Stimulated activated naive CD8-positive, alpha-beta T cell treated with anti-CD3 and anti-CD28 coated beads, Interleukin-15, amount 100 ng/mL, for 72 hours (primary cell): ENCODE measurements at regions not wholly inside any gene's neighbourhood (a gene's known extent, or its start where the extent isn't known, plus 50 kb on each side); places are given as distances from the start of the nearest gene placed in this dataset.

Experiments used
- ATAC-seq: fragments of 150-1000 bp; cut with Tn5 transposase; 2 replicates; pipeline ENCODE4 v1.10.0; 2021; ENCODE audit warnings: mild to moderate bottlenecking, moderate library complexity
- DNase-seq, 2 donors: peaks; one replicate each; pipeline ENCODE4 v3.0.0; 2021 to 2022
- H3K27ac Mint-ChIP-seq, 2 donors: one replicate each; pipeline ENCODE4 v1.8.0; 2022; ENCODE audit warnings: mild to moderate bottlenecking in 2 of 2, mixed read lengths in 2 of 2, moderate library complexity in 2 of 2
- H3K27me3 Mint-ChIP-seq: one replicate; pipeline ENCODE4 v1.8.0; 2022; ENCODE audit warnings: mixed read lengths
- H3K4me1 Mint-ChIP-seq: one replicate; pipeline ENCODE4 v1.8.0; 2022; ENCODE audit warnings: mild to moderate bottlenecking, mixed read lengths
- H3K4me3 Mint-ChIP-seq, 2 donors: one replicate each; pipeline ENCODE4 v1.8.0; 2022; ENCODE audit warnings: mild to moderate bottlenecking in 2 of 2, mixed read lengths in 2 of 2, moderate library complexity in 1 of 2
- H3K9me3 Mint-ChIP-seq, 2 donors: one replicate each; pipeline ENCODE4 v1.8.0; 2022; ENCODE audit warnings: mixed read lengths in 2 of 2

DNA sequence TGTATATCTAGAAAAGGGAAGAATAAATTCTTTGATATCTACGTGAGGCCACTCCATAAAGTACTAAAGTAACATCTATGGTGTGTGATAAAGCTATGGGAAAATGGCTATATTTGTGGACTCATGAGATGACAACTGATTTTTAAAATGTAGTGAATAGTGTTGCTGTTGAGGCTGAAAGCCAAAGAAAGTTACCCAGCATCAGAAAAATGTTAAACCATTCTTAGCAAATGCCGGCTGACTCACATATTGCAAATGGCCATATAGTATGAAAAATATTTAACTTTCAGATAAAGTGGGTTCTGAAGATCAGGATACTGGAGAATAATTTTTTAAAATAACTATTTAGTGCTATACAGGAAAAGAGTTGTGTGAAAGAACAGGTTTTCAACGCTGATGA lies 129.9 kb upstream of the GRIK2 start:
- peaks cover 10% of the 10 kb centered on the region for H3K4me1 Mint-ChIP-seq
- DNase-seq (no peak), ATAC-seq (no peak)
- H3K27me3 Mint-ChIP-seq = peaks cover 3% of the 10 kb centered on the region
- no peak overlapping the region for H3K27ac Mint-ChIP-seq
- peaks cover 5 to 12% of the 10 kb centered on the region in 2 donors for H3K9me3 Mint-ChIP-seq
- H3K4me3 Mint-ChIP-seq = no peak overlapping the region

DNA sequence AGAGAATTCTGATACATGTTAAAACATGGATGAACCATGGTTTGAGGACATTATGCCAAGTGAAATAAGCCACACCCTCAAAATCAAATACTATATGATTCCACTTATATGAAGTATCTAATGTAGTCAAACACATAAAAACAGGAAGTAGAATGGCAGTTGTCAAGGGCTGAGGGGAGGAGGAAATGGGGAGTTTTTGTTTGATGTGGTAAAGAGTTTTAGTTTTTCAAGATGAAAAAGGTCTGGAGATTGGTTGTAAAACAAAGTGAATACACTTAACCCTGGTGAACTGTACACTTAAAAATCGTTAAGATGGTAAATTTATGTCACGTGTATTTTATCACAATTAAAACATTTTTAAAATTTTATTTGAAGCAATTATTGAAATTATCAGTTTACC lies 127.4 kb upstream of the GRIK2 start:
- peaks cover 10% of the 10 kb centered on the region for H3K4me1 Mint-ChIP-seq
- no peak for DNase-seq
- H3K27me3 Mint-ChIP-seq = peaks cover 11% of the 10 kb centered on the region
- H3K9me3 Mint-ChIP-seq = peaks cover 15 to 21% of the 10 kb centered on the region in 2 donors
- H3K27ac Mint-ChIP-seq = peak overlapping the region in 1 of 2 donors; percentile 6
- no peak overlapping the region for H3K4me3 Mint-ChIP-seq
- peak; percentile 70 for ATAC-seq

DNA sequence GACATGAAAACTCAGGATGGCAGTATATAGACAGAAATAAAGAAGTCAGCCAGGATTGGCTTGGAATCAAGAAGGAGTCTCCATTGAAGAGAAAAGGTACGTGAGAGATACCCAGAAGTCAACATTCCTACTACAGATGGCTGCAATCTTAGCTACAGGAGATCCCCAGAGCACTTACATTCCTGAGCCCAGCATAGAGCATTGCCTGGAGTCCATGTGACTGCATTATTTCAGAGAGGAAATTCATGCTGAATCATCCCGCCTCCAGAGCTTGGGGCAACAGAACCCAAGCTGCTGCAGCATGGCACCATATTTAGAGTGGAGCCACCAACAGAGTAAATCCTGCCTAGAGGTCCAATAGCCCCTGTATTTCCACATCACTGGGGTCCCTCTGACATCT lies 125.0 kb upstream of the GRIK2 start:
- H3K4me1 Mint-ChIP-seq = peaks cover 10% of the 10 kb centered on the region

DNA sequence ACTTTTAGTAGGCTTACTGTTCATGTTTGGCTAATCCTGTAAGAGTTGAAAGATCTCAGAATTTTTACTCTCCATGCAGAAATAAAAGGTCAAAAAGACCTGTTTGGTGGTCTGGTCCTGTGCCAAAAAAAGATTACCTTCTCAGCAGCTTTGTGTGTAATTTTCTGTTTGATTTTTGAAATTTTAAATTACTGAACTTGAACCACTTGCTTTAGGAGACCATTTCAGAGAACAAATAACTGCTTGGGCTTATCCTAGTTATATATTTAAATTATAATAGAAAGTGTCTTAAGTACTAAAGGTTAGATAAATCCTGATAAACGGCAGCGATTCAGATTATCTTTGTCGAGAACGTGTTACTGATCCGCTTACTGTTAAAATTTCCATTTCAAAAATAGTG lies 118.3 kb upstream of the GRIK2 start:
- Mint-ChIP-seq H3K9me3 (no peaks in the 10 kb centered on the region), H3K27ac (no peak overlapping the region), H3K27me3 (no peaks in the 10 kb centered on the region), H3K4me1 (no peaks in the 10 kb centered on the region), H3K4me3 (no peak overlapping the region)
- DNase-seq = no peak
- ATAC-seq = no peak

More for the DNA sequence above, 125.0 kb upstream of the GRIK2 start:
- DNase-seq (no peak), ATAC-seq (no peak)
- Mint-ChIP-seq H3K27me3 (peaks cover 11% of the 10 kb centered on the region), H3K27ac (no peak overlapping the region), H3K9me3 (peaks cover 15 to 21% of the 10 kb centered on the region in 2 donors), H3K4me3 (no peak overlapping the region)

DNA sequence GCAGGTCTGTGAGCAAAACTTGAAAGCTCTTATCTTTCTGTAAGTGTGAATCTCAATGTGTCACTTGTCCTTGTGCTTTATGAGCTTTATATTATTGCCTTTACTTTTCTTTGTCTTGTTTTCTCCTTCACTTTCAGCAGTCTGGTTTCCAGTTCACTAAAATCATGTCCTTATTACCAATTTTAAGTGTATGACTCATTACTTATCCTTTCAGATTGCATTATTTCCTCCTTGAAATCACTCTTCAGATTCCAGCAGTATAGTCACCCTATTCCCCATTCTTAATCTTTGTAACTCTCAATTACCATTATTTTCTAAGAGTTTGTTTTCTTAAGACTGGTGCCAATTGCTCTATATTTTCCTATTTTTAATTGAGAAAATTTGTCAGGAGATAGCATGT lies 117.4 kb upstream of the GRIK2 start:
- H3K27me3 Mint-ChIP-seq = no peaks in the 10 kb centered on the region

DNA sequence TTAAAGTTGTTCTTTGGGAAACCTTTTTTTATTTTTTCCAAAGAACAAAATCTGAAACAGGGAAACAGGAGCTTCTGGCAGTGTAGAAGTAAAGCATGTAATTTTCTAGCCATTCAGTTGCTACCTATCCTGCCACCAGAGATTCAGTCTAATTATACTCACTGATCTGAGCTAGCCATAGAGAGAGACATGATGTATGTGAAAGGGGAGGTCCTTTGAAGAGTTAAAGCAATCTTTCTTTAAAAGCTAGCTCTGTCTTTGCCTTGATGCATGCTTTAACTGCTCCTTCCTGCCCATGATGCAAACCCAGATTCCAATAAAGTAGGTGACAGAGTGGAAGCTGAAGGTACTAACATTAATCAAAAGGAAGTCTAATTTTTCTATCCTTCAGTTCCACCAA lies 114.1 kb upstream of the GRIK2 start:
- H3K4me1 Mint-ChIP-seq = no peaks in the 10 kb centered on the region
- ATAC-seq (no peak), DNase-seq (no peak)
- no peaks in the 10 kb centered on the region for H3K9me3 Mint-ChIP-seq
- H3K4me3 Mint-ChIP-seq = no peak overlapping the region
- H3K27me3 Mint-ChIP-seq = no peaks in the 10 kb centered on the region
- H3K27ac Mint-ChIP-seq = no peak overlapping the region

More for the DNA sequence above, 117.4 kb upstream of the GRIK2 start:
- DNase-seq = no peak
- H3K27ac Mint-ChIP-seq = no peak overlapping the region
- H3K4me1 Mint-ChIP-seq = no peaks in the 10 kb centered on the region
- H3K9me3 Mint-ChIP-seq = no peaks in the 10 kb centered on the region
- no peak for ATAC-seq
- no peak overlapping the region for H3K4me3 Mint-ChIP-seq

DNA sequence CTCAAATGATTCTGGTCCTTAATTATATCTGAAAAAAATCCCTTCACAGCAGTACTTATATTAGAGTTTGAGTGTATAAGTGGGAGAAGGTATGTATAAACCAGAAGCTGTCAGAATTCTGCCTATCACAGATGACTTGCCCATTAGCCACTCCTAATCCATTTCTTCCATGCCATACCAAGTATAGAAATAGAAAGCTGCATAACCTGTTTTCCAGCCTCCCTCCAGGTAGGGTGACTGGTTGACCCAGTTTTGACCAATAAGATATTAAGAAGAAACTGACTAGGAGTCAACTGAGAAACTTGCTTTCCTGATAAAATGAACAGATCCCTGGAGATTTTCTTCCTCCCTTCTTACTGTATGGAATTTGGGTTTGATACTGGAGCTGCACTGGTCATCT lies 112.2 kb upstream of the GRIK2 start:
- DNase-seq = no peak
- H3K4me1 Mint-ChIP-seq = no peaks in the 10 kb centered on the region
- no peaks in the 10 kb centered on the region for H3K27me3 Mint-ChIP-seq
- ATAC-seq = no peak
- H3K4me3 Mint-ChIP-seq = no peak overlapping the region
- no peaks in the 10 kb centered on the region for H3K9me3 Mint-ChIP-seq
- H3K27ac Mint-ChIP-seq = no peak overlapping the region

DNA sequence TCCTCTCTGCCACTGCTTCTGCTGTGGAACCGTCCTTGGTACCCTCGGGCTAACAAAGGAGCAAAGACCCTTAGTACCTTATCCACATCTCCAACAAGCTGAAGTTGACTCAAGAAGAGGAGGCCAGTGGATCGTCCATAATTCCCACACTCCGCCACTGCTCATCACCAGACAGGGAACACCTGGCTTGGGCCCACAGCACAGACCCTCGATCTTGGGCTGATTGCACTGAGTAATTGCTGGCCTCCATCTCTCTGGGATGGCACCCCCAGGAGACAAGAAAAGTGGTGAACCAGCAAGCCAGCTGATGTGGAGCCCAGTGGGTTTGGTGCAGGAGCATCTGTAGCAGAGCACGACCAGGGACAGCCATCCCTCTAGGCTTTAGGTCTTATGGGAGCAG lies 109.4 kb upstream of the GRIK2 start:
- no peaks in the 10 kb centered on the region for H3K9me3 Mint-ChIP-seq
- no peaks in the 10 kb centered on the region for H3K4me1 Mint-ChIP-seq
- H3K27ac Mint-ChIP-seq = no peak overlapping the region
- no peak for DNase-seq
- H3K27me3 Mint-ChIP-seq = no peaks in the 10 kb centered on the region
- no peak for ATAC-seq
- no peak overlapping the region for H3K4me3 Mint-ChIP-seq

DNA sequence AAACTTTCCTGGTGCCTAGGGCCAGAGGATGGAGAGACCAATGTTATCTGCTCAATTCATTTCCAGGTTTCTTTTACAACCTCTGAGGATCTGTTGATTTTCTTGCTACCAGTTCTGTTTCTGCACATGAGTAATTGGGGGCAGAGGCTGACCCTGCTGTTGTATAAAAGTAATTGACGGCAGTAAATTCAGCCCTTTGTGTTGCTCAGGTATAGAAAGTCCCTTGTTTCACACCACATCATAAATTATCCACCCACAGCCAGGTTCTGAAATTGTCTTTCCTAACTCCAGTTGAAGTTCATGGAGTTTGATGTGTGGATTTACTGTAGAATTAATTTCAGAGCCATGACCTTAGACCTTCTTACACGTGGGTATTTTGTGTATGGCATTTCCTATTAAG lies 107.4 kb upstream of the GRIK2 start:
- DNase-seq = no peak
- Mint-ChIP-seq H3K27me3 (no peaks in the 10 kb centered on the region), H3K4me1 (no peaks in the 10 kb centered on the region), H3K27ac (no peak overlapping the region), H3K9me3 (peaks cover 0 to 4% of the 10 kb centered on the region in 2 donors), H3K4me3 (no peak overlapping the region)
- ATAC-seq = no peak

DNA sequence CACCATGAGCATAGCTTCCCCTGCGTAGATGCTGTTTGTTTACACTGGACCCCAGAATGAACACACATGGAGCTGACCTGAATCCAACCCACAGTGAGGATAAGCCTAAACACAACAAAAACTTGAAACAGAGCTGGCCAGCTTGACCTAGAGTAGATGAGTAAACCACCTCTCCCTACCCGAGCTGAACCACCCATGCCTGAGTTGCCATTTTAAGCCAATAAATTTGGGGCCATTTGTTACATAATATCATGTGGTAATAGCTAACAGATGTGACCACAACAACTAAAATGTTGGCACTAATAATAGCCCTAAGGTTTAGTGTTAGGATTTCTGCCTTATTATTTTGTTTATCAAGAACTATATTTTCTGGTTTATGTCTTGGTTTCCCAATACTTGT lies 103.2 kb upstream of the GRIK2 start:
- Mint-ChIP-seq H3K4me1 (no peaks in the 10 kb centered on the region), H3K27me3 (no peaks in the 10 kb centered on the region), H3K27ac (no peak overlapping the region), H3K9me3 (peaks cover 14 to 20% of the 10 kb centered on the region in 2 donors), H3K4me3 (no peak overlapping the region)
- DNase-seq (no peak), ATAC-seq (no peak)

DNA sequence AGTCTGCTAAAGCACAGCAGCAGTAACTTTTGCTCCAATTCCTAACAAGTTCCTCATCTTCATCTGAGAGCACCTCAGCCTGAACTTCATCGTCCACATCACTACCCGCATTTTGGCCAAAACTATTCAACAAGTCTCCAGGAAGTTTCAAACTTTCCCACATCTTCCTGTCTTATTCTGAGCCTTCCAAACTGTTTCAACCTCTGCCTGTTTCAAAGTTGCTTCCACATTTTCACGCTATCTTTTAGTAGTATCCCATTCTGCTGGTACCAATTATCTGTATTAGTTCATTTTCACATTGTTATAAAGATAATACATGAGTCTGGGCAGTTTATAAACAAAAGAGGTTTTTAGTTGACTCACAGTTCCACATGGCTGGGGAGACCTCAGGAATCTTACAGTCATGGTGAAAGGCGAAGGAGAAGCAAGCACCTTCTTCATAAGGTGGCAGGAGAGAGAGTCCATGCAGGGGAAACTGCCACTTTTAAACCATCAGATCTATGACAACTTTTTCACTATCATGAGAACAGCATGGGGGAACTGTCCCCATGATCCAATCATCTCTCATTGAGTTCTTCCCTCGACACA lies 99.4 kb upstream of the GRIK2 start:
- no peaks in the 10 kb centered on the region for H3K4me1 Mint-ChIP-seq
- ATAC-seq (no peak), DNase-seq (no peak)
- no peaks in the 10 kb centered on the region for H3K27me3 Mint-ChIP-seq
- peaks cover 14 to 20% of the 10 kb centered on the region in 2 donors for H3K9me3 Mint-ChIP-seq
- H3K4me3 Mint-ChIP-seq = no peak overlapping the region
- H3K27ac Mint-ChIP-seq = no peak overlapping the region

DNA sequence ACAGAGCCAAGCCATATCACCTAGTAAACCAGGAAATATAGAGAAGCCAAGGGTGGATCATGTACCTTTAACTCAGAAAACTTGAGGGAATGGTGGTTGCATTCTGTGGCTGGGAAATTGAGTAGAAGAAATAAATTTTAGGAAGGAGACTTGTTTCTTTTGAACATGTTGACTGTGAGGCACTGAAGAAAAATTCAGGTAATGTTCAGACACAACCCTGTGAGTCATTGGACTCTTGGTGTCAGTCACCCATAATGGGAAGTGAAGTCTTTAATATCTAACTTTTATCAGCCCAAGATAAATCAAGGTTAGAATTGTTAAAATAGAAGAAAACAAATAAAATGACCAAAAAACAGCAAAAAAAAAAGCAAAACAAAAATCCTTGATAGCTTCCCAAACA lies 98.8 kb upstream of the GRIK2 start:
- ATAC-seq (no peak), DNase-seq (no peak)
- H3K9me3 Mint-ChIP-seq = peaks cover 14 to 20% of the 10 kb centered on the region in 2 donors
- no peaks in the 10 kb centered on the region for H3K27me3 Mint-ChIP-seq
- no peaks in the 10 kb centered on the region for H3K4me1 Mint-ChIP-seq
- H3K4me3 Mint-ChIP-seq = no peak overlapping the region
- no peak overlapping the region for H3K27ac Mint-ChIP-seq

DNA sequence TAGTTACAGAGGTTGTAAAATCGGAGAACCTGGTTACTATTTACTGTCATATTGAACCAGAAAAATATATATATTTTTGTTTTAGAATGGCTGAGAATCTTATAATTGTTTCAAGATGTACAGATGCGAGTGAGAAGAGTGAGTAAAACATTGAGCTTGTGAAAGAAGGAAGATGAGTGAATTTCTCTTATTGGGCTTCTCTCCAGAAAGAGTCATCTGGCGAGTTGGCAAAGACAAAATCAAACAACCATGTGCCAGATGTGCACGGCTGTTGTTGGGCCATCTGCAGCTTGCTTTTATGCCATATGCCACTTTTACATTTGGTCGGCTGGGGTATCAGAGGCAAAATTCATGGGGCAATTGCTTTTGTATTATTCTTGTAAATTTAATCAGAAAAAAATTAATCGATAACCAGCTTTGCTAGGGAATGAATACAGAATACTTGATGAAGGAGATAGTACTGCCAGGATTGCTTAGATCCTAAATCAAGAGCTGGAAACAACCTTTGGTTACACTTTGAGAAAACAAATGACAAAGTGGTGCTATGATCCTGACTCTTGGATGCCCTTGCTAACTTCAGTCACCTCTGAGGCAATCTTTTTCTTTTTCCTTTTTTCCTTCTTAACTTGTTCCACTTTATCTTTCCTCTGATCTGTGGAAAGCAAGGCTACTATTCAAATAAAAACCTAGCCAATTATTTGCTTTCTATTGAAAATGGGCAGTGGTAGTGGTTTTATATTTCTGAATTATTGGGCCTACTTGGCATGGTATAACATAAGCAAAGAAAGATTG lies 97.1 kb upstream of the GRIK2 start:
- DNase-seq = no peak
- H3K9me3 Mint-ChIP-seq = peaks cover 26 to 27% of the 10 kb centered on the region in 2 donors
- H3K27ac Mint-ChIP-seq = no peak overlapping the region
- no peak overlapping the region for H3K4me3 Mint-ChIP-seq
- H3K4me1 Mint-ChIP-seq = no peaks in the 10 kb centered on the region
- ATAC-seq = no peak
- no peaks in the 10 kb centered on the region for H3K27me3 Mint-ChIP-seq

DNA sequence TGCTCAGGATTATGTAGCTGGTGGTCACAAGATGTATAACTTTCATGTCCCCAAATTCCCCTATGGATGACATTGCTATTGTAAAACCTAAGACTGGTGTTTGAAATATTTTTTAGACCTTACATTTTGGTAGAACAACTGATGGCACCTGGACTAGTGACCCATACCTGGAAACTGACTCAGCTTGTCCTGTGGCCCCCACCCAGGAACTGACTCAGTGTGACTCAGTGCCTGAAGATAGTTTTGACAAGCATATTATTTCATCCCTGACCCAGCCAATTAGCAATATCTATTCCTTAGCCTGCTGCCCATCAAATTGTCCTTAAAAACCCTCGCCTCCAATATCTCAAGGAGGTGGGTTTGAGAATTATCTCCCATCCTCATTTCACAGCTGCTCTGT lies 90.9 kb upstream of the GRIK2 start:
- ATAC-seq (no peak), DNase-seq (no peak)
- no peak overlapping the region for H3K27ac Mint-ChIP-seq
- peaks cover 30 to 34% of the 10 kb centered on the region in 2 donors for H3K9me3 Mint-ChIP-seq
- no peak overlapping the region for H3K4me3 Mint-ChIP-seq
- H3K27me3 Mint-ChIP-seq = no peaks in the 10 kb centered on the region
- H3K4me1 Mint-ChIP-seq = no peaks in the 10 kb centered on the region

DNA sequence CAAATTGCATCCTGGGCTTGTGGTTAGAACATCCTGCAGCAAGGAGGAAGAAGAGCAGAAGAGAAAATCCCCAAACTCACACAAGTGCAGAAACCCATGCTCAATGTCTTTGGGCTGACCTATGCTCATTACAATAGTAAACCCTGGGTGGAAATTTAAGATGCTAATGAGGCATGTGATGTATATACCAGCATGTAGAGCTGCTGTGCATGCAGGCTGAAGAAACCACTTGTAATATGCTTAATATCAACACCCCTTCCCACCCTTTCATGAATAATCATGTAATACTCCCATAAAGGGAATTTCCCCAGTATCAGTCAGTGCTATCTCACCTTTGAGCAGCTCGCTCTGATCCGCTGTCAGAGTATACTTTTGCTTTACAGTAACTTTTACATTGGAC lies 90.0 kb upstream of the GRIK2 start:
- Mint-ChIP-seq H3K4me3 (no peak overlapping the region), H3K27me3 (no peaks in the 10 kb centered on the region), H3K4me1 (no peaks in the 10 kb centered on the region), H3K9me3 (peaks cover 30 to 34% of the 10 kb centered on the region in 2 donors), H3K27ac (no peak overlapping the region)
- DNase-seq (no peak), ATAC-seq (peak; percentile 80)

DNA sequence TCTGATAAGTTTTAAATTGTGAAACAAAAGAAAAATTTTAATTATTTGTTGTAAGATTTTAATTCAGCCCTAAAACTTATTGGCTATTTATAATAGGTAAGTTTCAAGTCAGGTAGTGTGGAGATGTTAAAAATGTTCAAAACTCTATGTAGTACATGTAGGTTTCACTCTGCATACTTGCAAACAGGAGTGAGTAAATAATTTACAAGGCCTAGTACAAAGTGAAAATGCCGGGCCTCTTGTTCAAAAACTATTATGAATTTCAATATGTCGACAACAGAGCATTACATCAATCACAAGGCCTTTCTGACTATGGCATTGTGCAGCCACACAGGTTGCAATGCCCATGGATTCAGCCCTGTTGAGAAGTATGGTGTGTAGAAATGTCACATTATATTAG lies 80.9 kb upstream of the GRIK2 start:
- H3K9me3 Mint-ChIP-seq = peaks cover 0 to 6% of the 10 kb centered on the region in 2 donors
- H3K4me1 Mint-ChIP-seq = no peaks in the 10 kb centered on the region
- H3K4me3 Mint-ChIP-seq = no peak overlapping the region
- ATAC-seq (no peak), DNase-seq (no peak)
- H3K27ac Mint-ChIP-seq = no peak overlapping the region
- no peaks in the 10 kb centered on the region for H3K27me3 Mint-ChIP-seq

DNA sequence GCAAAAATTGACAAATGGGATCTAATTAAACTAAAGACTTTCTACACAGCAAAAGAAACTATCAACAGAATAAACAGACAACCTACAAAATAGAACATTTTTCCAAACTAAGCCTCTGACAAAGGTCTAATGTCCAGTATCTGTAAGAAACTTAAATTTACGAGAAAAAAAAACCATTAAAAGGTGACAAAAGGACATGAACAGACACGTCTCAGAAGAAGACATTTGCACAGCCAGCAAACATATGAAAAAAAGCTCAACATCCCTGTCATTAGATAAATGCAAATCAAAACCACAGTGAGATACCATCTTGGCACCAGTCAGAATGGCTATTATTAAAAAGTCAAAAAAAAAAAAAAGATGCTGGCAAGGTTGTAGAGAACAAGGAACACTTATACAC lies 70.6 kb upstream of the GRIK2 start:
- ATAC-seq (no peak), DNase-seq (no peak)
- no peak overlapping the region for H3K4me3 Mint-ChIP-seq
- no peaks in the 10 kb centered on the region for H3K9me3 Mint-ChIP-seq
- no peak overlapping the region for H3K27ac Mint-ChIP-seq
- no peaks in the 10 kb centered on the region for H3K4me1 Mint-ChIP-seq
- no peaks in the 10 kb centered on the region for H3K27me3 Mint-ChIP-seq
